Upper lobe of right lung (tissue), 1 donor: ENCODE measurements at regions not wholly inside any gene's neighbourhood (a gene's known extent, or its start where the extent isn't known, plus 50 kb on each side); places are given as distances from the start of the nearest gene placed in this dataset.
"Not testable (repeated sequence)": the region's sequence is repeated elsewhere in the genome, so short reads cannot be mapped to it uniquely, and the experiment has no call there.

Source experiments
- ATAC-seq: fragments of 200-7000 bp; cut with Tn5 transposase; one replicate; pipeline ENCODE4 v1.9.1; 2020; ENCODE audit warnings: mild to moderate bottlenecking, moderate library complexity
- DNase-seq: peaks from one replicate; pipeline ENCODE4 v3.0.0-alpha.2; 2020
- H3K27ac ChIP-seq: fragments of 200-600 bp; one replicate; pipeline ENCODE4 v1.8.0; 2022
- H3K27me3 ChIP-seq: fragments of 200-600 bp; one replicate; pipeline ENCODE4 v1.8.0; 2022; ENCODE audit warnings: mild to moderate bottlenecking
- H3K36me3 ChIP-seq: fragments of 200-600 bp; one replicate; pipeline ENCODE4 v1.8.0; 2022
- H3K4me1 ChIP-seq: fragments of 200-600 bp; one replicate; pipeline ENCODE4 v1.8.0; 2022
- H3K4me3 ChIP-seq: fragments of 200-600 bp; one replicate; pipeline ENCODE4 v1.8.0; 2022; ENCODE audit warnings: mild to moderate bottlenecking
- H3K9me3 ChIP-seq: fragments of 200-600 bp; one replicate; pipeline ENCODE4 v1.8.0; 2022
- CTCF ChIP-seq: fragments of 200-600 bp; IDR thresholded peaks from one replicate; pipeline ENCODE4 v1.8.0; 2022; ENCODE audit warnings: antibody characterized with exemption
- intact Hi-C: fragments of 100-400 bp; cut with DNase I; formaldehyde crosslinking; loops from one replicate; pipeline ENCODE4 v1.11.0; 2022
- donor health status: DM: no; HTN: yes; CAD: no; lungs with severe emphysema.

GRCh38 chr5:18736051-18736398 is 1101.8 kb downstream of the TAF11L14 start:
- DNase-seq (no peak), ATAC-seq (no peak)
- Histone ChIP-seq H3K9me3 (no peaks in the 10 kb centered on the region), H3K36me3 (no peaks in the 10 kb centered on the region), H3K4me3 (no peak overlapping the region), H3K27me3 (no peaks in the 10 kb centered on the region), H3K4me1 (no peaks in the 10 kb centered on the region), H3K27ac (no peak overlapping the region)
- intact Hi-C loops = no loop called here
- no peak for TF ChIP-seq CTCF

- not testable (repeated sequence) for DNase-seq, H3K9me3 ChIP-seq
Measured at GRCh38 chr5:18736736-18737135, 1102.5 kb downstream of the TAF11L14 start.

GRCh38 chr5:18740301-18740700 is 1106.0 kb downstream of the TAF11L14 start:
- no peak overlapping the region for H3K27ac ChIP-seq
- intact Hi-C loops = no loop called here
- DNase-seq (no peak), ATAC-seq (no peak)
- no peak overlapping the region for H3K4me3 ChIP-seq
- H3K27me3 ChIP-seq = no peaks in the 10 kb centered on the region
- H3K4me1 ChIP-seq = no peaks in the 10 kb centered on the region
- H3K9me3 ChIP-seq = no peaks in the 10 kb centered on the region
- H3K36me3 ChIP-seq = no peaks in the 10 kb centered on the region
- TF ChIP-seq CTCF = no peak

More at GRCh38 chr5:18736736-18737135, 1102.5 kb downstream of the TAF11L14 start:
- intact Hi-C loops, H3K27me3 ChIP-seq, H3K4me1 ChIP-seq, ATAC-seq, H3K27ac ChIP-seq, H3K36me3 ChIP-seq, H3K4me3 ChIP-seq: not testable (repeated sequence)

GRCh38 chr5:18742830-18743229 is 1108.6 kb downstream of the TAF11L14 start:
- Histone ChIP-seq H3K4me3 (no peak overlapping the region), H3K4me1 (no peaks in the 10 kb centered on the region), H3K36me3 (no peaks in the 10 kb centered on the region), H3K27ac (no peak overlapping the region), H3K9me3 (no peaks in the 10 kb centered on the region), H3K27me3 (no peaks in the 10 kb centered on the region)
- no peak for TF ChIP-seq CTCF
- ATAC-seq (no peak), DNase-seq (no peak)
- intact Hi-C loops = no loop called here

GRCh38 chr5:18744441-18744840 is 1110.2 kb downstream of the TAF11L14 start:
- Histone ChIP-seq H3K36me3 (no peaks in the 10 kb centered on the region), H3K4me1 (no peaks in the 10 kb centered on the region), H3K4me3 (peak overlapping the region; percentile 50), H3K9me3 (no peaks in the 10 kb centered on the region), H3K27ac (no peak overlapping the region), H3K27me3 (no peaks in the 10 kb centered on the region)
- ATAC-seq (no peak), DNase-seq (no peak)
- intact Hi-C loops = no loop called here
- no peak for TF ChIP-seq CTCF

- no peaks in the 10 kb centered on the region for H3K36me3 ChIP-seq
- DNase-seq (no peak), ATAC-seq (peak; percentile 67)
- no peak for TF ChIP-seq CTCF
- no peaks in the 10 kb centered on the region for H3K27me3 ChIP-seq
- H3K9me3 ChIP-seq = no peaks in the 10 kb centered on the region
- peak overlapping the region; percentile 50 for H3K4me3 ChIP-seq
- H3K27ac ChIP-seq = peak overlapping the region; percentile 80
- H3K4me1 ChIP-seq = no peaks in the 10 kb centered on the region
- intact Hi-C loops = no loop called here
Measured at GRCh38 chr5:18745042-18745987, 1111.1 kb downstream of the TAF11L14 start.
